ENCODE measurements at regions not wholly inside any gene's neighbourhood (a gene's known extent, or its start where the extent isn't known, plus 50 kb on each side); places are given as distances from the start of the nearest gene placed in this dataset.

DNA sequence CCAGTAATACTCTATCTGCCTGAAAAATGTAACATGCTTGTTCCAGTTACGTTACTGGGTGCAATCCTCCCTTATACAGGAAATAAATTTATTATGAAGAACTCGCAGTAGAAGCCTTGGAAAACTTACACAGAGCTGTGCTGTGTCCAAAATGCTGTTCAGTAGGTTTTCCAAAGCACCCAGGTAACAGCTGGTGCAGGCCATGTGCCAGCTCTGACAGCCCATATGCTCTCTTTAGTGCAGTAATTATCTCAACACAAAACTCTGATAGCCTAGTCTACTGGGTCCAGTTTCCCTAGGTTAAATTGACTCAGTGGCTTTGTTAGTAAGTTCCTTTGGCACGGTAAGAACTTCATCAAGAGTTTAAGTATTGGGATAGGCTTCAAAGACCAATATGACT, 120.7 kb upstream of the OBI1 start:
- DNase-seq (ENCODE audit: low read depth) = no peak

DNA sequence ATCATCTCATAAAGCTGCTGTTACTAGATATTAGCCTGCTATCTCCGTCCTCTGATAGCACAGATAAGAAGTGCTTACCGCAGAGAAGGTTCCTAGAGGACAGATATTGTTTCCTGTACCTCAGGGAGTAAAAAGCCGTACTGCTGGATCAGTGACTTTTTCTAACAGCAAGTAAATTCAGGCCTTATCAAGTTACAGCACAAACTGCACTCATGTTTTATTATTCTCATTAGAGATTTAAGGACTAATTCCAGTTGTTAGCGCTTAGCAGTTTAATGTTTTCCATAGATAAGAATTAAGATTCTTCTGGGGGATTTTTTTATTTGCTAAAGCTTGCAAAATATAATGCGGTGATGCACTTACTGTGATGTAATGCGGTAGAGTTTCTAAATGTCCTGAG, 119.0 kb upstream of the OBI1 start:
- DNase-seq (ENCODE audit: low read depth) = no peak

DNA sequence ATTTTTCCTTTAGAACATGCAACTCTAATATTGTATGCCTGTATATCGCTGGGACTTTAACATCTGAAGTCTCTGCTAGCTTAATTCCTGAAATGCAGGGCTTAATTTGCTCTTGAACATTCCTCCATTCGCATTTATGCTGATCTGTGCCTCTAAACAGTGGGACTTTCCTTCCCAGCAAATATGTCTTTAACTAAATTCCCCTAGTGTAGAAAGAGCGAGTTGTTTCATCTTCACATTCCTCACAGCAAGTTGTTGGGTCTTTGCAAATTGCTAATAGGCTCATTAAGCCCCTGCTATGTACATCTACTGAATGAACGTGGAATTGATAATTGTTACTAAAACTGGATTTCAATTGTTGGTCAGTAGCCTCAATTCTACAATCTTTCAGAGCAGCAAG, 118.4 kb upstream of the OBI1 start:
- DNase-seq (ENCODE audit: low read depth) = no peak

DNA sequence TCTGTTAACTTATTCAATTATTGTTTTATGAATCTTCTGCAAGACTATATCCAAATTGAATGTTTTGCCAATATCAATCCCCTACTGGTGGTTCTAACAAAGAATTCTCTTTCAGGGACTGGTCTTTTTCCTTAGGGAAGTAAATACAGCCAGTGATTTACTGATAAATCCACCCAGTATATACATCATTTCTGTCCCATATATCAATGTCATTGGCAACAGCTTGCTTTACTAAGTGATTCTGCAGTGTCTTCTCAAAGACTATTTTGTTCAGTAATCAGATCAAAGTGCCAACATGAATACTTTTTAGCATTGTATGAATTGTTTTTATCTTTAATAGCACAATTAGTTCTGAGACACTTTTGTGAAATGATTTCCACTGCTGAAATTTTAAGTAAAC, 114.0 kb upstream of the OBI1 start:
- no peak for DNase-seq (ENCODE audit: low read depth)

DNA sequence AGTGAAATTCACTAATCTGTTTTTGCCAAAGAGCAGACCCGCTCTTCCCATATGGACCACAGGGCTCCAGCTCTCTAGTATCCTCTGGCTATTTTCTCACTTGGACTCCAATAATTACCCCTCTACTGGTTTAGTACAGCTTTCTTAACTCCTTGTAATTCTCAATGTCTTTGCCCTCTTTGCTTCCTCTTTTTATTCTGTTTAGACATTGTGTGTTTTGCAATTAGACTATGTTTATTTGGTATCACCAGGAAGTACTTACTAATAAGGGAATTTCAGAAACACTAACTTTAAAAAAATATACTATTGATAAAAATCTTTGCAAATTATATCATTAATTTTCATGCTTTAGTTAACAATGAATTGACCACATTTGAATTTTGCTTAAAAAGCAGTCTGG, 111.6 kb upstream of the OBI1 start:
- no peak for DNase-seq (ENCODE audit: low read depth)

DNA sequence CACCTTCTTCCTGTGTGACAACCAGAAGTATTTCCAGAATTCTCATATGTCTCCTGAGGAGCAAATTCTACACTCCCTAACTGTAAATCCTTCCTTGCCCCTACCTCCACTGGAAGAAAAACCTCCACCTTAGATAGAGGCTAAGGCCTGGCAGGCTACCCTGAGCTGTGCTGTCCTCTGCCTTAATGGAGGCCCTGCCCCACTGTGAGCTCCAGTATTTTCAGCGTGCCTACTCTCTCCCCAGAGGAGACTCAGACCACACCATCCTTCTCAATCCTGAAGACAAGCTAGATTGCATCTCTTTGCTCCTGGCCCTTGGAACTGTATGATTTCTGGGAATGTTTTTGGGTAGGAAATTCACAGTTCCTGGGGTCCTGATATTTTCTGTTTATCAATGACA, 110.0 kb upstream of the OBI1 start:
- DNase-seq (ENCODE audit: low read depth) = no peak

DNA sequence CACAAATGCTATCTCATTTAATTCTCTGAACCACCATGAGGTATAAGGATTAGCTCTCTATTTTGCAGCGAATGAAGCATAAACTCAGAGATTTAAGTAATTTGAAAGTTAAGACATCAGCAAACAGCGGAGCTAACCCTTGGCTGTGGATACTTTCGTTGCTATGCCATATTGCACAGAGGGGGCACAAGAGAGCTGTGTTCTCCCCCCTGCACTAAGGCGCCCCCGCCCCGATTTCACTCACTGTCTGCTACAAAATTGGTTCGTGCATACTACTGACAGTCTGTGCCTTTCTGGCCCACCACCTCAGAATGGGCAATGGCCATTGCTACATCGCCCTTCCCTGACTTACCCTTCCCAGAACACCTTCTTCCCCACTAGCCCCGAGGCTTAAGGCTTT, 105.7 kb upstream of the OBI1 start:
- DNase-seq (ENCODE audit: low read depth) = no peak

DNA sequence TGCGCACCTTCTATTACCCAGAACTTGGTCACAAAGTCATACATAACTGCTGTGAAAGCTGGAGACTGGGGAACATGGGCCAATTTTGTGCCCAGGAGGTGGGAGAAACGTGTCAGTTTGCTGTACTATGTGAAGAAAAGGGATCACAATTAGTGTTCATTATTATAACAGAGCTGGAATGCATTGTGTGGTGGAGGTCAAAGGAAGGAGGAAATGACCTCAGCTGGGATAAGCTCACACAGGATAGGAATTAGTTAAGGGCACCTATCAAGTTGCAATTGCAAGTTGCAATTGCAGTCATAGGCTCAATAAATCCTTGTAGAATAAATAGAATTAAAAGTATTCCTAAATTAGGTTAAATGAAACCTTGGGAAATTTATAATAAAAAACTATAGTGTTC, 103.9 kb upstream of the OBI1 start:
- no peak for DNase-seq (ENCODE audit: low read depth)

DNA sequence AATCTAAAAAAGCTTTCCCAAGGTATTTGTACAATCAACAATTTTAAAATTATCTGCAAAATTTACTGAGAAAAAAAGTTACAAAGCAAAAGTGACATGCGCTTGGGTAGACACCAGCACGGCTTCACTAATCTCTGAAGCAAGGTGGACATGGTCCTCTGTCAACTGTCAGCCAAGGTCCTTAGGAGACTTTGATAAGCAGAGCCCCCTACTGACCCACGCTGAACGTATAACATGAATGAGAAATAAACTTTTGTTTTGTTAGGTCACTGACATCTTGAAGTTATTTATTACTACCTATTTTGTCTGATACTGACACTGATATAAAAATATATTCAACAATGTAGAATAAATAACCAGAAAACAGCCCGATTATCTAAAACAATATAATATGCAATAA, 100.7 kb upstream of the OBI1 start:
- DNase-seq (ENCODE audit: low read depth) = no peak

DNA sequence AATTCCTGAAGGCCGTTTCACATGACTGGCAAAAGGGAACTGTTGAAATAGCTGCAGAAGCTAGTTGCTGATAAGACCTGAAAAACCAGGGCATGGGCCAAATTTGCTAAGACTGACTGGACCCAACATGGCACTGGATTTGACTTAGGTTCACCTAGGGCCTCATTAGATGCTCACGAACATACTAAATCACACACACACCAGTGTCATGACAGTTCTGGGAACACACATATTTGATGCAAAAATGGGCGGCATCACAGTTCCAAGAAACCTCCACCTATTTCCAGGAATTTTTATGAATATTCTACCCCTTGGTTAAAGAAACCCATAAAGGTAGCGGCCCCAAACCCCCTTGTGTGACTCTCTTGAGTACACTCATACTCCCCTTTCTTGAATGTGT, 99.6 kb upstream of the OBI1 start:
- DNase-seq (ENCODE audit: low read depth) = no peak

DNA sequence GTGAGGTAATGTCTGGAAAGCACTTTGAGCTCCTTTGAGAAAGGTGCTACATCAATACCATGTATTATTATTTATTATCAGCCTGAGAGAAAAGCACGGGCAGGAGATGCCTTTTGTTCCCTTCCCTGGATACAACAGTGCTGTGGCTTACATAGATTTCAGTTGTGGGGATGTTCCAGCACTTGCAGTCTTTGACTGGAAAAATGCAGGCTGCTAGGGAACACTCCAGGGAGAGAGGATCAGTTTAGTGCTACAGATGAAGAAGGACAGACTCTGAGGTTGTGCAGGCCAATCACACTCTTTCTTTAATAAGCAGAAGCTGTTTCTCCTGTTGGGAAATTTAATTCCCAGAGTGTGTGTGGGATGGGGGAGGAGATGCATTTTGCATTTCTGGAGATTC, 94.5 kb upstream of the OBI1 start:
- DNase-seq (ENCODE audit: low read depth) = no peak

DNA sequence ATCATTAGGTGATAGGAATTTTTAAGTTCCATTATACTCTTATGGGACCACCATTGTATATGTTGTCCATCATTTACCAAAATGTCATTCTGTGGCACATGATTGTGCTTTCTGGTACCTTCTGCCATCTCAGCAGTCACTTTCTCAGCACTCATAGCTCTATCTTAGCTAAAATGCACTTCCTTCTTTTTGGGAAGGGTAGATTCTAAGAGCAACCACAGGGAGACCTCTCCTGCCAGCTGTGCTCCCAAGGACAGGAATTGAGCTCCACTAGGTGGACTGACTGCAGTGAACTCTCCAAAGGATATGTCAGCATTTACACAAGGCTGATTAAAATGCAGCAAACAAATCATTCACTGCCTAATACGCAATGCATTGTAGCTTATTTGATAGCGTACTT, 91.8 kb upstream of the OBI1 start:
- DNase-seq (ENCODE audit: low read depth) = no peak

DNA sequence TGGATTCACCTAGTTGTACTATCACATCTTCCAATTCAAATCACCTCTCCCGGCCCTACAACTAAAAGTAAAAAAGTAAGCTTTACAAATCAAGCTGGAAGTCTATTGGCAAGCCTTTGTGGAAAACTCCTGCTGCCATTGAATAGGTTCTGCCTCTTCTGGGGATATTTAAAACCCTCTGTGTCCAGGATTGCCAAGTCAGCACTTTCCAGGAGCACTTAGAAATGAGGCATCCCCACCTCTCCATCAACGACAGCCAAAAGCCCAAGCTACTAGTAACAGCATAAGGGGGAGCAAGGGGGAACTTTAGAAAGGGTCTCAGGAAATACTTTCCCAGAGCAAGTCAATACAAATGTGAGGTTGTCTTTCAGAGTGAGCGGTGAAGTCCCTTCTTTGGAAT, 85.0 kb upstream of the OBI1 start:
- DNase-seq (ENCODE audit: low read depth) = no peak

DNA sequence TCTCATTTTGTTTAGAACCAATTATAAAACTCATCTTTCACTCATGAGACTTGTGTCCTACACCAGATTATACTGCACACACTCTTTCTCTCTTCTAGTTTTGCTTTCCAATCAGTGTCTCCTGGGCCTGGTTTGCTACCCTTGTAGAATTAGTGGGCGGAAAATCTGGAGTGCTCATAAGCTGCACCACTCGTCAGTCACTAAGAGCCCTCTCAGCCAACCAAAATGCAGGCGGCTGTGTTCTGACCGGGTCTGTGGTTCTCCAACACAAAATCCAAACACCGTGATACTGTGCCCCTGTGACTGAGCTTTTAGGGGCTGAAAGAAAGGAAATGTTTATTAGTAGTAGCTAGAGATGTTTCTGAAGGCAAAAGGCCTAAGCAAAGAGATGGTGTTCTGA, 83.7 kb upstream of the OBI1 start:
- DNase-seq (ENCODE audit: low read depth) = no peak

DNA sequence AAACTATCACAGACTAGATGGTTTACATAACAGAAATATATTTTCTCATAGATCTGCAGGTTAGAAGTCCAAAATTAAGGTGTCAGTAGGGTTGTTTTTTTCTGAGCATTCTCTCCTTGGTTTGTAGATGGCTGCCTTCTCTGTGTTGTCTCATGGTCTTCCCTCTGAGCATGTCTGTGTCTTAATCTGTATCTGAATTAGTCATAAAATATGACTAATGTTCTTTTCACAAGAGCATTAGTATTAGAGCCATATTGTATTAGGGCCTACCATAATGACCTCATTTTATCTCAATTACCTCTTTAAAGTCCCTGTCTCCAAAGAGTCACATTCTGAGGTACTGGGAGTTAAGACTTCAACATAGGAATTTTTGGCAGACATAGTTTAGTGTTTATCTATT, 77.2 kb upstream of the OBI1 start:
- no peak for DNase-seq (ENCODE audit: low read depth)

DNA sequence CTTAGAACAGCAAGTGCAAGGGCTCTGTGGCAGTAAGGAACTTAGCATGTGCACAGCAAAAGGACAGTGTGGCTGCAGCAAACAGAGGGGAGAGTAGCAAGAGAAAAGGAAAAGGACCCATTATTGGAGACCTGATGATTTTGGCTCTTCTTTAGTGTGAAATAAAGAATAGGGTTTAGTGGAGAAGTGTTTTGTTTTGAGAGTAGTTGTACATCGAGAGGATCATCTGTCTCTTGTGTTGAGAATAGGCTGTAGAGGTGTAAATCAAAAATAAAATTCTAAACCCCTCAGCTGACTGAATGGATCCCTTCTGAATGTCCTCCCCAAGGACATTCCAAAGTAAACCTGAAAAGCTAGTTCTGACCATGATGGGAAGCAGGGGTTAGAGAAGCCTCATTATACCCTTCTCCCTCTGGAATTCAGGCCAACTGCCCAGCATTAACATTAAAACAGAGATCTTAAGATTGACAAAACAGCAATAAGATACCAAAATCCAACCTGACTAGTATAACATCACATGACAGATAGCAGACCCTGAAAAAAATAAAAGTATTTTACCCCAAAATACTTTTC, 73.6 kb upstream of the OBI1 start:
- DNase-seq (ENCODE audit: low read depth) = no peak

DNA sequence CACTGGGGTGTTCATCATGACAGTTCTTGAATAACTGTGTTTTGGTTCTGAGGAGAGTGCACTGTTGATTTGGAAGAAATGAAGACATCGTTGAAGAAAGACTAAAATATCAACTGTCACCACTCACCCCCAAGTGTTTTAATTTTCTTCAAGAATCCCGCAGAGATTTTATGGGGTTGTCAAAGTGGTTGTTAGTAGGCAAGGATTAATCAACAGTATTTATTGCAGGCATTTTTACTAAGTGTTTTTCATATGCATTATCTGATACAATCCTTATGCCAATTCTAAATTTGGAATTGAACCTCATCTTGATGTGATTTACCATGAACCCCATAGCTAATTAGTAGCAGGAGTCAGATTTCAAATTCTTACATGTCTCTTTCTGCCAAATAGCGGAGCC, 63.7 kb upstream of the OBI1 start:
- no peak for DNase-seq (ENCODE audit: low read depth)

DNA sequence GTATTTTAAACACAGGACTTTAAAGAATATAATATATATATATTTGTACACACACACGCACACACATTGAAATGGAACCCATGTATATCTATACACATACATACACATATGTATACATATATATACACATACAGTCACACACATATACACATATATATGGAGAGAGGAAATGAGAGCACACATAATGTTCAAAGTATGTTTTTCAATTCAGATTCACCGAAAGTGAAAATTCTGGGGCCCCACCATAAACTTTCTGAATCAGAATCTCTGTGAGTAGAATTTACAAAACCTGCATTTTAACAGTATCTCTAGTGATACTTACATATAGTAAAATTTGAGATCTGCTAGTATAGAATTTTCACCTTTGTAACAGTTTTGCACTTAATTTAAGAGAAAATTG, 60.4 kb upstream of the OBI1 start:
- no peak for DNase-seq (ENCODE audit: low read depth)

DNA sequence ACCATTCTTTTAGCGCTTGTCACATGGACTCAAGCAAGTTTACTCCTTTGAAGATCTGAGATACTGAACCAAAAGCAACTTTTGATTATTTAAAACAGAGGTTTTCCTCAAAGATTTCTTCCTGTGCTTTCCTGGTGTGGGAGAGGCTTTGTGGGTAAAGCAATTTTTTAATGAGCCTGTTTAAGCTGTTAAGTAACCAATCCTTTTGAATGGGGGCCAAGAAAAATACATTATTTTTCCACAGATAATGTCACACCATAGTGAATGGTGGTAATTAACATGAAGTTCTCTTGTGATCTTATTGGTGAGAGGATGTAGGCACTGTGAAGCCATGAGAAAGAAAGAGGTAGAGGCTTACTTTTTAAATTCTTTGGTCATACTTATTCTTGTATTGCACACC, 55.8 kb upstream of the OBI1 start:
- DNase-seq (ENCODE audit: low read depth) = no peak

DNA sequence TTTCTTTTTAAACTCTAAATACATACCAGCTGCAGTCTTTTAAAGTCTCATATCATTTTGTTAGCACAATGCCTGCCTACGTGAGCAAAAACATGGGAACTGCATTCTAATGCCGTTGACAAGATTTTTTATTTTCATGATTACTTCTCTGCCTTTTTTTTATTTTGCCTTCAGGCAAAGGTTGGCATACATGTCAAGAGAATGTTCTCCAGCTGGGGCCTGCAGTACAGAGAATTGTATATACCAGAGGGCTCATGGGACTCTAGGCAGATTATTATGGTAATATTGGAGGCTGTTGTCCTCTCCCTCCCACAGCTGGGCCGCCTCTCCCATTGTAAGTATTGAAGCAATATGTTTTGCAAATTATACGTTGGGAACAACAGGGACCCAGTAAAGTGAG, 53.9 kb upstream of the OBI1 start:
- DNase-seq (ENCODE audit: low read depth) = no peak

DNA sequence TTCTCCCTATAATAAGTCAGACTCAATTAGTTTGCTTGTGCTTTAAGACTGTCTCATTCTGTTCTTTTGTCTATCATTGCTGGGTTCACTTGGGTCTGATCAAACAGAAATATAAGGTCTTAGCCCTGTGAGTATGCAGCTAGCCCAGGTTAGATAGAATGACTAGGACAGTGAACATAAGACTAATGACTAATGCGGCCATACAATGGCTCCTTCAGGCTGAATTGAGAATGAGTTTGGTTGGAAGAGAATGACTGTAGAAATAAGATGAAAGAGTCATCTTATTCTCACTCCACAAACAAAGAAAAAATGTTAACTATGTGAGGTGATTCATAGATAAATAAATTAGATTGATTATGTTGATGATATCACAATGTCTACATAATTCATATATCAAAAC, 50.1 kb upstream of the OBI1 start:
- no peak for DNase-seq (ENCODE audit: low read depth)
